Posterior vena cava (tissue), 2 donors: ENCODE measurements at regions not wholly inside any gene's neighbourhood (a gene's known extent, or its start where the extent isn't known, plus 50 kb on each side); places are given as distances from the start of the nearest gene placed in this dataset.
"Not testable (repeated sequence)": the region's sequence is repeated elsewhere in the genome, so short reads cannot be mapped to it uniquely, and the experiment has no call there.

Experiments
- DNase-seq: peaks from one replicate; pipeline ENCODE4 v3.0.0-alpha.2; 2020; ENCODE audit warnings: low spot score
- intact Hi-C, 2 donors: fragments of 100-400 bp; cut with DNase I; formaldehyde crosslinking; loops; one replicate each; pipeline versions ENCODE4 v1.14.1 to v1.14.2; 2022 to 2023
- donor health status: DM: yes; HTN: yes; CAD: no.
- donor health status: DM: yes; HTN: yes; CAD: no.

- DNase-seq, intact Hi-C loops: not testable (repeated sequence)
Observed at GRCh38 chr9:67437011-67437410, 421.7 kb upstream of the ANKRD20A1 start.

GRCh38 chr9:67424881-67425280, 432.5 kb upstream of the SPATA31A3 start:
- intact Hi-C loops, DNase-seq: not testable (repeated sequence)

GRCh38 chr9:67423049-67423728, 430.8 kb upstream of the SPATA31A3 start:
- intact Hi-C loops, DNase-seq: not testable (repeated sequence)

GRCh38 chr9:67418496-67419079, 426.2 kb upstream of the SPATA31A3 start:
- intact Hi-C loops, DNase-seq: not testable (repeated sequence)

DNA sequence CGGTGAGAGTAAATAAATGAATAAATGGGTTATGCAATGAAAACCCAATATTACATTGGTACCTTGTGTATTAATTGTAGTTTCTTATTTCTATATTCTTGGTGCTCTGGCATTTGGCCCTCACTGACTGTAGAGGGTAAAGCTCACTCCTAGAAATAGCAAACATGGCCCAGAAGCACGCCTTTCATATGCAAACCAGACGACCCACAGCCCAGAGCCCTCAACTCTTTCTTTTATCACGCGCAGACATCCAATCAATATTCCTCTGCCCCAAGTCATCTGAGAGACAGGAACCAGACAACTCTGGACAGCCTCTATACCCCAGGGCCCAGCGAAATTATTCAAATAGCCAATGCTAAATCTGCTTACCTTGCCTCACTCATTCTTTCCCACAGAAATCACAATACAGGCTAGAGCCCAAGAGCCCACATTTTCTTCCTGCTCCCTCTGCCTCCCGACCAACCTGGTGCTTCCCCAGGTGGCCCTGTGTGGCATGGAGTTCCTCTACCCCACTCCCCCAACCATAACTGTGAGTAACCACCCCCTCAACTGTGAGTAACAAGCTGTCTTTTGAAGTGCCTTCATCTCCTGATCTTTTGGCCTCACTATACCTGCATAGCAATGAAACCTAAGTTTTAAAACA, 425.1 kb upstream of the SPATA31A3 start:
- intact Hi-C loops = not testable (repeated sequence)

GRCh38 chr9:67416639-67417038, 424.3 kb upstream of the SPATA31A3 start:
- intact Hi-C loops, DNase-seq: not testable (repeated sequence)

More for the DNA sequence above, 425.1 kb upstream of the SPATA31A3 start:
- DNase-seq = not testable (repeated sequence)

- DNase-seq, intact Hi-C loops: not testable (repeated sequence)
Observed at GRCh38 chr9:67410606-67411220, 418.4 kb upstream of the SPATA31A3 start.

DNA sequence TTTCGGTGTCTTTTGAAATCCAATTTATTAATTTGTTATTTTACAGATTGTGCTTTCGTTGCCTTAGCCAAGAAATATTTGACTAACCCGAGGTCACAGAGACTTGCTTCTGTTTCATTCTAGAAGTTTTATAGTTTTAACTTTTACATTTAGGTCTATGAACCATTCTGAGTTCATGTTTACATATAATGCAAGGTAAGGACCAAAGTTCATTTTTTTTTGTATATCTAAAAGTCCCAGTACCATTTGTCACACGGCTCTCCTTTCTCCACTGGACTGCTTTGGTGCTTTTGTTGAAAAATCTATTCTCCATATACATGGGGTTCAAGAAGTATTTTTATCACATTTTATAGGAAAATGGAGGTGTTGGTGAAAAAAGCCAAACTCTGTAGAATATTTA, 411.4 kb upstream of the SPATA31A3 start:
- intact Hi-C loops, DNase-seq: not testable (repeated sequence)

DNA sequence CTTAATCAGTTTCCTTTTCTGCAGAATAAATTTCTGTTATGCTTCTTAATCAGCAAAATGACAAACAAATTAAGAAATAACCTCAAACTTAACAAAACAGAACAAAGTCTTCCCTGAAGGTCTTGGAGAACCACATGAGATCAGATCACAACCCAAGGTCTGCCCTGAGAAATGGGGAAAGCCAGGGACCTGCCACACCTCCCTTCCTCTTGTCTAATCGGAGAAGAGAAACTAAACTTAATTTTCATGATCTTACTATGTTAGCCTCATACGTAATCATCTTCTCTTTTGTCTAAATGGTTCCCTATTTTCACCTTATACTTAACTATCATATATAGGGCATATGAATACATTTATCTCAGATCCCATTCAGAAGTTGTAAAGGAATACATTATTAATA, 405.4 kb upstream of the SPATA31A3 start:
- DNase-seq, intact Hi-C loops: not testable (repeated sequence)

DNA sequence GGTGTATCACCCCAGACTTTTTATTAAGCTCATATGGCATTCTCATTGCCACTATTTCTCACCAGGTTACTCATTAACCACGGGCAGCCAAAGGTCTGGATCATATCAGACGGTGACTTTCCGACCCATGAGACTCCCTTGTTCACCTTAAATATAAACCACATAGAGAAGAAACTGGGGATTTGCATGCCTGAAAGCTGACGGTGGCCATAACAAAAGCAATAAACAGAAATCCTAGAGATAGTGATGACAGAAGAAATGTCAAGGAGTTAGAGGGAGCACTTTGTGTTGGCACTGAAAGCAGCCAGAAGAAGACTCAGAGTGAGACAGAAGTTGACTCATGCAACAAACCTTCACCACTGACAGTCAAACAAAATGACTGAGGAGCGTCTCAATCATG, 402.4 kb upstream of the SPATA31A3 start:
- DNase-seq, intact Hi-C loops: not testable (repeated sequence)

GRCh38 chr9:67394038-67394437, 401.7 kb upstream of the SPATA31A3 start:
- intact Hi-C loops, DNase-seq: not testable (repeated sequence)

- DNase-seq, intact Hi-C loops: not testable (repeated sequence)
Observed at GRCh38 chr9:67369664-67370063, 377.3 kb upstream of the SPATA31A3 start.

DNA sequence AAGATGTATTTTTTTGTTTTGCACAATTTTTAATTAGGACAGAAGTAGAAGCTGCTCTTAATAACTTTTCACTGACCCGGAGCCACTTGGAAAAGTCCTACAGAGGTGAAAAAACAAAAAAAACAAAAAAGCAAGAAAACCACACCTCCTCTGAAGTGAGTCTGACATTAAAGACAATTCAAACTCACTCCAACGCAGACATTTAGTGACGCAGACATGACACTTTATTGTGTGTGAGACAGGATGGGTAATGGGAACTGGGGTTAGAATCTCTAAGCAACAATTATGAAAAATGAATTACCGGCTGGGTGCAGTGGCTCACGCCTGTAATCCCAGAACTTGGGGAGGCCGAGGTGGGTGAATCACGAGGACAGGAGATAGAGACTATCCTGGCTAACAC, 370.0 kb upstream of the SPATA31A3 start:
- DNase-seq, intact Hi-C loops: not testable (repeated sequence)

DNA sequence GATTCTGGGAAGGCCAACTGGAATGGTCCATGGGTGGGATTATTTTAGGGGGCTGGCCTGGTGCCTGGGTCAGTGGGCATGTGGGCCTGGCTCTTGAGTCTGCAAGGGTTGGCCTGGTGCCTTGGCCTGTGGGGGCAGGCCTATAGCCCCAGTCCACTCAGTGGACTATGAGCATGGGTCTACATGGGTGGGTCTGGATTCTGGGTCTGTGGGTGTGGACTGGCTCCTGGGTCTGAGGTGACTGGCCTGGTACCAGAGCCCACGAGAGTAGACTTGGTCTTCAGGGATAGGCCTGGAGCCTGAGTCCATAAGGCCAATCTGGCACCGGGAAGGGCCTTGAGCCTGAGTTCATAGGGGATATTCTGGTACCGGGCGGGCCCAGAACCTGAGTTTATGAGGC, 361.6 kb upstream of the SPATA31A3 start:
- intact Hi-C loops, DNase-seq: not testable (repeated sequence)

DNA sequence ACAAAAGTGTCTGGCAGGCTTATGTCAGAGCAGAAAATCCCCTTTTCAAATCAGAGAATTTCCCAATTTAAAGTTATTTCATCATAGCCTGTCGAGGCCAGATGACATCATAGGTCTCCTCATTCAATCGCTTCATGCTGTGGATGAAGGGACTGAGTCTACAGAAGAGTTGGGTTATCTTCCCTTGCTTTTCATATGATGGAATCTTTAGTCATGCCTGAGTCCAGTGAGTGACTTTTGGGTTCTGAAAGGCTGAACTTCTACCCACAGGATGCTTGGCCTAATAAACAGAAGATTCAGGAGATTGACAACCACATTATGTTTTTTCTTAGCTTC, 357.0 kb upstream of the SPATA31A3 start:
- DNase-seq, intact Hi-C loops: not testable (repeated sequence)

DNA sequence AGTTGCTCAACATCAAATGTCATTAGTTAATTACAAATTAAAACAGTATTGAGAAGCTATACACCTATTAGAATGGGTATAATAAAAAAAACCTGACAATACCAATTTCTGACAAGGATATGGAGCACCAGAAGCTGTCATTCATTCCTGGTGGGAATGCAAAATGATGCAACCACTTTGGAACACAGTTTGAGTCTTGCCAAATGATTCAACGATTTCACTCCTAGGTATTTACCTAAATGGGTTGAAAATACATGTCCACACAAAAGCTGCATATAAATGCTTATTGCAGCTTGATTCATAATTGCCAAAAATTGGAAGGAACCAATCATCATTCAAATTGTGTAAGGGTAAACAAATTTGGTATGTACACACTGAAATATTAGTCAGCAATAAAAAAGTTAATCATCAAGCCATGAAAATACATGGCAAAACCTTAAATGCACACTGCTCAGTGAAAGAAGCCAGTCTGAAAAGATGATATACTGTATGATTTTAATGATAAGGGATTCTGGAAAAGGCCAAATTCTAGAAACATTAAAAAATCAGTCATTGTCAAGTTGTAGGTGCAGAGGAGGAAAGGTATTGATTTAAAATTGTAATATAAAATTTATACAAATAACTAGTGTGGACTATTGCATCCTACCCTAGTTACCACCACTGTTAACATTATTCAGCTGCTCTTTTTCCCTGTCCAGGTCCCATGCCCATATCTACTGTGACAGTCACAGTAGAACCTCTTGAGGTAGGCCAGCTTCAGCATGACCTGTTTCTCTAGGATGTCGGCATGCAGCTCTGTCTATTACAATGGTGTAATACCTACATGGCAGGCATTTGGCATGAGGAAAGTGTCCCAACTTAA, 356.4 kb upstream of the SPATA31A3 start:
- intact Hi-C loops, DNase-seq: not testable (repeated sequence)

GRCh38 chr9:67348094-67348493, 355.7 kb upstream of the SPATA31A3 start:
- DNase-seq, intact Hi-C loops: not testable (repeated sequence)

DNA sequence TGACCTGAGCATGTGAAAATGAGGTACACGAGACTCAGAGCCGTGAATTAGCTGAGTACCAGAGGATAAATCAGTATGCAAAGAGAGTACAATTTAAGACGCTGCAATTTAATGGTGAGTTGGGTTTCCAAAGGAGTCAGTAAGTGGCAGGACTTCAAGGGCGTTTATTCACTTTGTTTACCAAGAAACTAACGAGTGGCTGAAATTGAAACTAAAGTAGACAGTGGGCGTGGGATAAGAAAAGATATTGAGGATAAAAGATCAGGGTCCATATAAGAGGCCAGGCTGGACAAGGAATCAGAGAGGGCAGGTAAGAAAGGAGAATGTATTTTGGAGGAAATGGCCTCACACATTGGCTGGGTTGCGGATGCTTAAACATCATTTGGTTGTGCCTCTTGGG, 346.9 kb upstream of the SPATA31A3 start:
- DNase-seq, intact Hi-C loops: not testable (repeated sequence)

GRCh38 chr9:67338201-67338600, 345.9 kb upstream of the SPATA31A3 start:
- peak; percentile 9 for DNase-seq
- intact Hi-C loops = not testable (repeated sequence)
